GM23248 (cell line): ENCODE measurements at regions not wholly inside any gene's neighbourhood (a gene's known extent, or its start where the extent isn't known, plus 50 kb on each side); places are given as distances from the start of the nearest gene placed in this dataset.

ENCODE experiments used
- DNase-seq: peaks from one replicate; pipeline ENCODE4 v3.0.0-alpha.2; 2015
- H2AFZ ChIP-seq: fragments of 200-600 bp; sonication (generic); 2 replicates; pipeline ENCODE4 v1.6.1; 2016; ENCODE audit warnings: antibody characterized with exemption
- H3F3A ChIP-seq: fragments of 200-600 bp; sonication (generic); 2 replicates; pipeline ENCODE4 v1.6.1; 2016; ENCODE audit warnings: mild to moderate bottlenecking, antibody characterized with exemption, mixed run types; ENCODE audit not compliant: insufficient read depth
- H3K27ac ChIP-seq: fragments of 200-600 bp; sonication (generic); 2 replicates; pipeline ENCODE4 v1.5.1; 2016; ENCODE audit warnings: mild to moderate bottlenecking
- H3K27me3 ChIP-seq: fragments of 200-600 bp; sonication (generic); replicated peaks from 2 replicates; pipeline ENCODE4 v1.6.1; 2016; ENCODE audit warnings: mild to moderate bottlenecking; ENCODE audit not compliant: insufficient read depth
- H3K36me3 ChIP-seq: fragments of 200-600 bp; sonication (generic); 2 replicates; pipeline ENCODE4 v1.6.1; 2016; ENCODE audit warnings: low read depth, mild to moderate bottlenecking
- H3K4me1 ChIP-seq: fragments of 200-600 bp; sonication (generic); 2 replicates; pipeline ENCODE4 v1.6.1; 2016; ENCODE audit warnings: mild to moderate bottlenecking; ENCODE audit not compliant: insufficient read depth
- H3K4me2 ChIP-seq: fragments of 200-600 bp; sonication (generic); one replicate; pipeline ENCODE4 v1.6.1; 2016; ENCODE audit warnings: mild to moderate bottlenecking; ENCODE audit not compliant: unreplicated experiment
- H3K4me3 ChIP-seq: fragments of 200-600 bp; sonication (generic); 2 replicates; pipeline ENCODE4 v1.5.1; 2016; ENCODE audit warnings: mild to moderate bottlenecking
- H3K79me2 ChIP-seq: fragments of 200-600 bp; sonication (generic); 2 replicates; pipeline ENCODE4 v1.6.1; 2016; ENCODE audit warnings: mild to moderate bottlenecking; ENCODE audit not compliant: insufficient read depth
- H3K9ac ChIP-seq: fragments of 200-600 bp; sonication (generic); 2 replicates; pipeline ENCODE4 v1.6.1; 2016; ENCODE audit warnings: mild to moderate bottlenecking
- H3K9me2 ChIP-seq: fragments of 200-600 bp; sonication (generic); 2 replicates; pipeline ENCODE4 v1.6.1; 2016; ENCODE audit warnings: mixed run types, mild to moderate bottlenecking, moderate library complexity; ENCODE audit not compliant: insufficient read depth
- H3K9me3 ChIP-seq: fragments of 200-600 bp; sonication (generic); one replicate; pipeline ENCODE4 v1.6.1; 2017; ENCODE audit warnings: low read depth
- H4K20me1 ChIP-seq: fragments of 200-600 bp; sonication (generic); 2 replicates; pipeline ENCODE4 v1.6.0; 2016; ENCODE audit not compliant: insufficient read depth
- EZH2 ChIP-seq: fragments of 200-600 bp; sonication (generic); IDR thresholded peaks from 2 replicates; pipeline ENCODE4 v1.6.1; 2018; ENCODE audit warnings: antibody characterized with exemption, mild to moderate bottlenecking; ENCODE audit not compliant: insufficient read depth, poor library complexity, severe bottlenecking
- EZH2phosphoT487 ChIP-seq: fragments of 200-600 bp; sonication (generic); IDR thresholded peaks from 2 replicates; pipeline ENCODE4 v1.6.1; 2018; ENCODE audit warnings: antibody characterized with exemption, moderate library complexity, mild to moderate bottlenecking, low read depth; ENCODE audit not compliant: insufficient read depth
- WGBS, 2 experiments: methylation state at CpG; one replicate each; pipeline ENCODE4 v1.1.6; 2015 to 2017; ENCODE audit warnings: low lambda C conversion rate in 2 of 2, low coverage in 1 of 2; ENCODE audit errors: missing lambda C conversion rate in 2 of 2; 5-methylcytosine and 5-hydroxymethylcytosine counted together
- in situ Hi-C: fragments of 300-500 bp; cut with MboI; formaldehyde crosslinking; loops from 2 replicates; pipeline ENCODE4 v1.15.0; 2020

DNA sequence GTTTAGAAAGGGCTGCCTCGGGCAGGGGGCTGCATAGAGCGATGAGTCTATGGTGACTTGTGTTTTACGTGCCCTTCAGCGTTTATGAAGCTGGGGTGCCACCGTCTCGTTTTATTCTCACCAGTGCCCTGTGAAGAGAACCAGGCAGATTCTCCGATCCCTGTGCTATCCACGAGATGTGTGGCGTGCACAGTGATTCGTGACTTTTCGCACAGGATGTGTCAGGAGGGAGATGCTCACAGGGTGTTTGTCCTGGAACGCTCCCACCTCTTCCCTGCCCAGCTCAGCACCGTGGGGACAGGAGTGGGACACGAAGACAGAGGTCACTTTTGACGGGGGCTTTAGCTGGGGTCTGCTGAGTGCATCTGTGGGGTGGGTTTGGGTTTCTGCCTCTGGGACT lies 54.9 kb upstream of the AJAP1 start:
- Histone ChIP-seq H3K79me2 (no peaks in the 10 kb centered on the region), H3K27ac (no peak overlapping the region), H3K4me3 (no peak overlapping the region), H3K9ac (no peak overlapping the region), H3K36me3 (no peaks in the 10 kb centered on the region), H3F3A (no peaks in the 10 kb centered on the region), H3K9me3 (no peaks in the 10 kb centered on the region), H3K4me2 (no peak overlapping the region), H4K20me1 (no peaks in the 10 kb centered on the region), H3K9me2 (no peaks in the 10 kb centered on the region), H3K27me3 (no peaks in the 10 kb centered on the region), H3K4me1 (no peaks in the 10 kb centered on the region), H2AFZ (no peak overlapping the region)
- in situ Hi-C loops: no loop called here
- no peak for TF ChIP-seq EZH2
- no peak for TF ChIP-seq EZH2phosphoT487
- DNase-seq: no peak
- WGBS, 2 experiments: 40 to 41% methylated on average over 15 of the region's 15 CpGs

DNA sequence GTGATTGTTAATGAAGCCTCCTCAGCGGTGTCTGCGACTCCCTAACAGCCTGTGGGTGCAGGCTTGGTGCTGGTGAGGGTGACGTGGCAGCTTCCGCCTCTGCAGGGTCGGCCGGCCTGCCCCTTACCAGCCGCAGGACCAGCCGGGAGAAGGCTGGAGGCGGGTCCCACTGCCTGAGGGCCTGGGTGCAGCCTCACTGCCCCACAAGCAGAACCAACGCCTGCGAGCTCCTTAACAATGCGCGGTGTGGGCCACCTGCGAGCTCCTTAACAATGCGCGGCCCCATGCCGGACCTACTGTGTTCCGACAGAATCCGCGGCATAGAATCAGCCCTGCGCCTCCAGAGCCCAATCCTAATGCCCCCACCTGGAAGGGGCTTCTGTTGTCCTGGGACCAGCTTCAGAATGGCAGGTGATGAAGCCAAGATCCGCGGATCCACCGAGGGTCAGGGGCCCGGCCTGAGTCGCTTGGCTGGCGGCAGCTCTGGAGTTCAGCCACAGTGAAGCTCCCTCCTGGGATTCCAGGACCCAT lies 54.4 kb upstream of the AJAP1 start:
- TF ChIP-seq EZH2phosphoT487 (no peak), EZH2 (no peak)
- H3K4me2 ChIP-seq: no peak overlapping the region
- no peaks in the 10 kb centered on the region for H3K27me3 ChIP-seq
- H3K9ac ChIP-seq: no peak overlapping the region
- no peak for DNase-seq
- H3F3A ChIP-seq: no peaks in the 10 kb centered on the region
- H3K79me2 ChIP-seq: no peaks in the 10 kb centered on the region
- H3K4me3 ChIP-seq: no peak overlapping the region
- H3K9me2 ChIP-seq: no peaks in the 10 kb centered on the region
- H2AFZ ChIP-seq: no peak overlapping the region
- no peaks in the 10 kb centered on the region for H3K4me1 ChIP-seq
- no peaks in the 10 kb centered on the region for H4K20me1 ChIP-seq
- no peaks in the 10 kb centered on the region for H3K36me3 ChIP-seq
- no peaks in the 10 kb centered on the region for H3K9me3 ChIP-seq
- in situ Hi-C loops: no loop called here
- 31 to 34% methylated on average over 27 of the region's 27 CpGs for WGBS, 2 experiments
- no peak overlapping the region for H3K27ac ChIP-seq

- no peak for TF ChIP-seq EZH2phosphoT487
- Histone ChIP-seq H3K9me3 (no peaks in the 10 kb centered on the region), H3F3A (no peaks in the 10 kb centered on the region), H3K27me3 (no peaks in the 10 kb centered on the region), H2AFZ (no peak overlapping the region), H3K4me2 (no peak overlapping the region), H4K20me1 (no peaks in the 10 kb centered on the region), H3K9ac (no peak overlapping the region), H3K36me3 (no peaks in the 10 kb centered on the region), H3K79me2 (no peaks in the 10 kb centered on the region), H3K9me2 (no peaks in the 10 kb centered on the region), H3K27ac (no peak overlapping the region), H3K4me3 (no peak overlapping the region), H3K4me1 (no peaks in the 10 kb centered on the region)
- DNase-seq: no peak
- WGBS, 2 experiments: 38 to 42% methylated on average over 18 of the region's 18 CpGs
- in situ Hi-C loops: no loop called here
These were observed 53.6 kb upstream of the AJAP1 start for GRCh38 chr1:4600615-4601460.

DNA sequence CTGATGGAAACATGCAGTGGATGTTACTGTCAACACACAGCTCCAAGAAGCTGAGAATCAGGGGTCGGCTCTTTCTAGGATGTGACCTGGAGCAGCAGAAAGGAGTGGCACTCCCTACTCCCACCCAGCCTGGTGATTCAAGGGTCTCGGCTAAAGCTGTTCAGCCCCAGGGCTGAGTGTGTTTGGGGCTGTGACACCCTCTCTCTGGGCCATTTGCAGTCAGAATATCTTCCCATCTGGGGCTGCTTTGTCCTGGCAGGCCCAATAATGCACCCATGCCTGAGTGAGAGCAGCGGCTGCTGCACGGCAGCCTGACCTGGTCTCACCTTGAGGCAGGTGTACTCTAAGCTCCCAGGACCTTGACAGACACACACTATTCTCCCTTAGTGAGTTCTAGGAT lies 52.5 kb upstream of the AJAP1 start:
- Histone ChIP-seq H3K27ac (no peak overlapping the region), H3K4me3 (no peak overlapping the region), H3K27me3 (no peaks in the 10 kb centered on the region), H3F3A (no peaks in the 10 kb centered on the region), H2AFZ (no peak overlapping the region), H3K79me2 (no peaks in the 10 kb centered on the region), H4K20me1 (no peaks in the 10 kb centered on the region), H3K4me1 (no peaks in the 10 kb centered on the region), H3K9me3 (no peaks in the 10 kb centered on the region), H3K9ac (no peak overlapping the region), H3K4me2 (no peak overlapping the region), H3K9me2 (no peaks in the 10 kb centered on the region), H3K36me3 (no peaks in the 10 kb centered on the region)
- WGBS, 2 experiments: 35 to 38% methylated on average over 4 of the region's 4 CpGs
- in situ Hi-C loops: no loop called here
- no peak for DNase-seq
- TF ChIP-seq EZH2phosphoT487 (no peak), EZH2 (no peak)
